CD14-positive monocyte (primary cell): ENCODE measurements at regions not wholly inside any gene's neighbourhood (a gene's known extent, or its start where the extent isn't known, plus 50 kb on each side); places are given as distances from the start of the nearest gene placed in this dataset.

Experiments
- DNase-seq, 3 donors: peaks; one replicate each; pipeline ENCODE4 v3.0.0-alpha.2; 2011 to 2022
- H2AFZ ChIP-seq: 2 replicates; pipeline ENCODE4 v1.6.0; 2012; ENCODE audit warnings: mild to moderate bottlenecking, low read depth, low read length, inconsistent platforms; ENCODE audit not compliant: insufficient read depth, poor library complexity, severe bottlenecking
- H3K27ac ChIP-seq, 2 donors: 1 replicate in 1 of 2; 2 replicates in 1 of 2; pipeline ENCODE4 v1.5.1; 2012 to 2013; ENCODE audit warnings: low read length in 2 of 2, control low read depth in 1 of 2, inconsistent platforms in 1 of 2, low read depth in 1 of 2, mild to moderate bottlenecking in 1 of 2
- H3K27me3 ChIP-seq, 2 donors: one replicate each; pipeline versions ENCODE4 v1.6.0 to v1.6.1; 2011 to 2013; ENCODE audit warnings: low read length in 2 of 2; ENCODE audit not compliant: control insufficient read depth in 2 of 2, insufficient read depth in 2 of 2
- H3K36me3 ChIP-seq, 2 donors: replicated peaks in 1 of 2; 1 replicate in 1 of 2; 2 replicates in 1 of 2; pipeline versions ENCODE4 v1.5.1 to v1.6.1; 2012 to 2013; ENCODE audit warnings: low read length in 2 of 2, control low read depth in 1 of 2, inconsistent platforms in 1 of 2, mild to moderate bottlenecking in 1 of 2; ENCODE audit not compliant: insufficient read depth in 2 of 2, control insufficient read depth in 1 of 2
- H3K4me1 ChIP-seq, 2 donors: 1 replicate in 1 of 2; 2 replicates in 1 of 2; pipeline versions ENCODE4 v1.5.1 to v1.6.1; 2012 to 2013; ENCODE audit warnings: low read length in 2 of 2, control low read depth in 1 of 2, inconsistent platforms in 1 of 2, mild to moderate bottlenecking in 1 of 2, moderate library complexity in 1 of 2; ENCODE audit not compliant: insufficient read depth in 2 of 2, control insufficient read depth in 1 of 2
- H3K4me2 ChIP-seq: replicated peaks from 2 replicates; pipeline ENCODE3; 2012; ENCODE audit warnings: low read length, moderate library complexity, mild to moderate bottlenecking; ENCODE audit not compliant: poor library complexity, severe bottlenecking; ENCODE audit errors: extremely low read depth
- H3K4me3 ChIP-seq, 3 experiments: fragments of 200-600 bp in 1 of 3; sonication (generic) in 1 of 3; replicated peaks in 1 of 3; 1 replicate in 2 of 3; 2 replicates in 1 of 3; pipeline ENCODE4 v1.5.1; 2011 to 2013; ENCODE audit warnings: low read length in 3 of 3, mild to moderate bottlenecking in 3 of 3, control low read depth in 2 of 3, low read depth in 2 of 3, inconsistent platforms in 1 of 3, moderate library complexity in 1 of 3
- H3K79me2 ChIP-seq: 2 replicates; pipeline ENCODE4 v1.6.0; 2012; ENCODE audit warnings: mild to moderate bottlenecking, control low read depth, inconsistent platforms, low read length, moderate library complexity; ENCODE audit not compliant: insufficient read depth
- H3K9ac ChIP-seq: 2 replicates; pipeline ENCODE4 v1.6.0; 2017; ENCODE audit warnings: low read length, mild to moderate bottlenecking; ENCODE audit not compliant: insufficient read depth, poor library complexity, severe bottlenecking
- H3K9me3 ChIP-seq, 2 donors: replicated peaks in 1 of 2; 1 replicate in 1 of 2; 2 replicates in 1 of 2; pipeline versions ENCODE4 v1.5.1 to v1.6.1; 2012 to 2013; ENCODE audit warnings: low read length in 2 of 2, control low read depth in 1 of 2; ENCODE audit not compliant: control insufficient read depth in 1 of 2, insufficient read depth in 1 of 2
- H4K20me1 ChIP-seq: 2 replicates; pipeline ENCODE4 v1.6.0; 2012; ENCODE audit warnings: mild to moderate bottlenecking, low read length, control low read depth, moderate library complexity; ENCODE audit not compliant: insufficient read depth
- H3K27ac Mint-ChIP-seq, 7 donors: one replicate each; pipeline ENCODE4 v1.8.0; 2020; ENCODE audit warnings: mild to moderate bottlenecking in 7 of 7, mixed read lengths in 7 of 7, moderate library complexity in 6 of 7, inconsistent platforms in 2 of 7
- H3K27me3 Mint-ChIP-seq, 3 donors: one replicate each; pipeline ENCODE4 v1.8.0; 2021 to 2022; ENCODE audit warnings: low read depth in 3 of 3, mild to moderate bottlenecking in 3 of 3, mixed read lengths in 3 of 3, moderate library complexity in 3 of 3, inconsistent platforms in 1 of 3
- H3K36me3 Mint-ChIP-seq, 2 donors: one replicate each; pipeline ENCODE4 v1.8.0; 2020; ENCODE audit warnings: mixed read lengths in 2 of 2, inconsistent platforms in 1 of 2, mild to moderate bottlenecking in 1 of 2
- H3K4me1 Mint-ChIP-seq: one replicate; pipeline ENCODE4 v1.8.0; 2020; ENCODE audit warnings: mild to moderate bottlenecking, mixed read lengths
- H3K4me3 Mint-ChIP-seq, 2 donors: one replicate each; pipeline ENCODE4 v1.8.0; 2020; ENCODE audit warnings: mild to moderate bottlenecking in 2 of 2, mixed read lengths in 2 of 2, moderate library complexity in 1 of 2
- H3K9me3 Mint-ChIP-seq, 7 donors: one replicate each; pipeline ENCODE4 v1.8.0; 2020 to 2022; ENCODE audit warnings: mixed read lengths in 7 of 7, mild to moderate bottlenecking in 6 of 7, moderate library complexity in 6 of 7, inconsistent platforms in 2 of 7
- CTCF ChIP-seq: fragments of 200-600 bp; IDR thresholded peaks from one replicate; pipeline ENCODE4 v1.8.0; 2022; ENCODE audit warnings: antibody characterized with exemption, mild to moderate bottlenecking
- WGBS: methylation state at CpG from one replicate; pipeline ENCODE4 v1.1.5; 2013; ENCODE audit warnings: missing lambda C conversion rate; ENCODE audit not compliant: insufficient coverage; 5-methylcytosine and 5-hydroxymethylcytosine counted together
- intact Hi-C, 2 donors: fragments of 100-400 bp; cut with micrococcal nuclease; formaldehyde crosslinking; loops; one replicate each; pipeline versions ENCODE4 v1.15.0 to v1.15.1; 2023

- no peak overlapping the region for H2AFZ ChIP-seq
- H3K4me3 ChIP-seq = no peak overlapping the region
- TF ChIP-seq CTCF = no peak
- DNase-seq = no peak
- no peaks in the 10 kb centered on the region for H3K79me2 ChIP-seq
- H3K27ac ChIP-seq = no peak overlapping the region
- no peak overlapping the region for H3K4me2 ChIP-seq
- intact Hi-C loops = no loop called here
- H3K36me3 ChIP-seq = no peaks in the 10 kb centered on the region
- no peak overlapping the region for H3K27ac Mint-ChIP-seq
- no peaks in the 10 kb centered on the region for H3K27me3 ChIP-seq
- no peaks in the 10 kb centered on the region for H3K4me1 Mint-ChIP-seq
- H3K36me3 Mint-ChIP-seq = no peaks in the 10 kb centered on the region
- WGBS = 82% methylated on average over 3 of the region's 4 CpGs
- H3K27me3 Mint-ChIP-seq = peaks cover 0 to 5% (median 0%) of the 10 kb centered on the region in 3 donors
- H3K9me3 Mint-ChIP-seq = peaks cover 0 to 4% (median 0%) of the 10 kb centered on the region in 7 donors
- H3K9ac ChIP-seq = no peak overlapping the region
- no peaks in the 10 kb centered on the region for H4K20me1 ChIP-seq
- H3K4me3 Mint-ChIP-seq = no peak overlapping the region
- no peaks in the 10 kb centered on the region for H3K4me1 ChIP-seq
- H3K9me3 ChIP-seq = no peaks in the 10 kb centered on the region
Measured at GRCh38 chr2:201978986-201979385, 54.7 kb upstream of the FZD7 start.

GRCh38 chr2:201980389-201980821 is 53.2 kb upstream of the FZD7 start:
- Histone ChIP-seq H3K9ac (no peak overlapping the region), H3K27ac (no peak overlapping the region), H3K4me3 (no peak overlapping the region), H3K4me2 (no peak overlapping the region), H3K36me3 (no peaks in the 10 kb centered on the region), H3K79me2 (no peaks in the 10 kb centered on the region), H3K4me1 (no peaks in the 10 kb centered on the region), H3K9me3 (no peaks in the 10 kb centered on the region), H2AFZ (no peak overlapping the region), H4K20me1 (no peaks in the 10 kb centered on the region), H3K27me3 (no peaks in the 10 kb centered on the region)
- H3K9me3 Mint-ChIP-seq = no peaks in the 10 kb centered on the region
- H3K36me3 Mint-ChIP-seq = no peaks in the 10 kb centered on the region
- WGBS = 89% methylated on average over 4 of the region's 8 CpGs
- TF ChIP-seq CTCF = no peak
- H3K4me1 Mint-ChIP-seq = peaks cover 3% of the 10 kb centered on the region
- no peak overlapping the region for H3K27ac Mint-ChIP-seq
- H3K4me3 Mint-ChIP-seq = no peak overlapping the region
- peaks cover 1 to 7% (median 3%) of the 10 kb centered on the region in 3 donors for H3K27me3 Mint-ChIP-seq
- no peak for DNase-seq
- intact Hi-C loops = no loop called here
